ENCODE measurements at regions not wholly inside any gene's neighbourhood (a gene's known extent, or its start where the extent isn't known, plus 50 kb on each side); places are given as distances from the start of the nearest gene placed in this dataset.

DNA sequence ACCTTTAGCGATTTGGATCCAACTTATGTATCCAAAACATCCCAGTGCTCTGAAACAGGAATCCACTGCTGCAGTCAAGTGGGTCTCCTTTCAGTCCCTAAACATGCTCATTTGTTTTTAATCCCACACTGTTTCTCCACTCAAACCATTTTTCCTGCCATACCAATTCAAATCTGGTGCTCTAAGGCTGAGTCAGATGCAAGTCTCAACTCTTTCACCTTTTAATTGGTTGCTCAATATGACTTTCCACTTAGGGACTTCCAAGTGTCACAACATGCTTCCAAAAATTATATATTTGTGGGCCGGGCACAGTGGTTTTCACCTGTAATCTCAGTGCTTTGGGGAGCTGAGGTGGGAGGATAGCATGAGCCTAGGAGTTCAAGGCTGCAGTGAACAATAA, 113.4 kb upstream of the TANK start:
- H3K4me1 ChIP-seq (ENCODE audit: control insufficient read depth in 3 of 3, insufficient read depth in 2 of 3, low read depth in 1 of 3, low read length in 2 of 3) = no peaks in the 10 kb centered on the region
- H3K27me3 ChIP-seq (ENCODE audit: control insufficient read depth in 3 of 3, insufficient read depth in 3 of 3, low read length in 3 of 3) = peaks cover 0 to 4% (median 3%) of the 10 kb centered on the region in 3 donors
- FAIRE-seq (no peak), DNase-seq (no peak)
- 86 to 92% (median 89%) methylated on average over 2 of the region's 2 CpGs for WGBS, 3 donors
- H3K4me3 ChIP-seq (ENCODE audit: low read depth in 1 of 3, low read length in 3 of 3) = no peak overlapping the region
- H3K9me3 ChIP-seq (ENCODE audit: control insufficient read depth in 2 of 2, insufficient read depth in 1 of 2, low read depth in 1 of 2, low read length in 1 of 2) = no peaks in the 10 kb centered on the region
- H3K36me3 ChIP-seq (ENCODE audit: control insufficient read depth in 3 of 3, insufficient read depth in 2 of 3, low read depth in 1 of 3, low read length in 3 of 3) = no peaks in the 10 kb centered on the region
- no peak overlapping the region for H3K27ac ChIP-seq (ENCODE audit: low read depth in 1 of 3, low read length in 2 of 3)

DNA sequence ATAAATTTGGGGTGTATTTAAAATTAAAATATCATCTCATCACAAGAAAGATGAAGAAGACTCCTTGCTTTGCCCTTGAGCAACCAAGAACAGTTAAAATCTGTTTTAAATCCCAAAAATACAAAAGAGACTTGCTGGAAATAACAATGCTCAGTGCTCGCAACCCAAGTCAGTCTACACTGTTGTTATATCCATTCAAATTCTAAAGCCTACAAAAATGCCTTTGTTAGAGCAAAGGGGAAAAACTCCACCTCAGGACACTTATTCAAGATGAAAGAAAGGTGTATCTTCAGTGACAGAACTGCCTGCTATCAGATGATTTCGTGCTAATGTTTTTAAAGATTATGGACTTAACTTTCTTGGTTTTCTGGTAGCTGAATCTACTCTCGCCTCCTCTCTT, 111.9 kb upstream of the TANK start:
- H3K36me3 ChIP-seq (ENCODE audit: control insufficient read depth in 3 of 3, insufficient read depth in 2 of 3, low read depth in 1 of 3, low read length in 3 of 3) = no peaks in the 10 kb centered on the region
- H3K4me1 ChIP-seq (ENCODE audit: control insufficient read depth in 3 of 3, insufficient read depth in 2 of 3, low read depth in 1 of 3, low read length in 2 of 3) = no peaks in the 10 kb centered on the region
- no peaks in the 10 kb centered on the region for H3K9me3 ChIP-seq (ENCODE audit: control insufficient read depth in 2 of 2, insufficient read depth in 1 of 2, low read depth in 1 of 2, low read length in 1 of 2)
- no peak overlapping the region for H3K27ac ChIP-seq (ENCODE audit: low read depth in 1 of 3, low read length in 2 of 3)
- FAIRE-seq (no peak), DNase-seq (no peak)
- H3K4me3 ChIP-seq (ENCODE audit: low read depth in 1 of 3, low read length in 3 of 3) = no peak overlapping the region
- H3K27me3 ChIP-seq (ENCODE audit: control insufficient read depth in 3 of 3, insufficient read depth in 3 of 3, low read length in 3 of 3) = peaks cover 0 to 4% (median 3%) of the 10 kb centered on the region in 3 donors
- 59 to 64% (median 60%) methylated on average over 3 of the region's 3 CpGs for WGBS, 3 donors

GRCh38 chr2:161049559-161049958, 110.7 kb upstream of the TANK start:
- FAIRE-seq (no peak), DNase-seq (no peak)
- WGBS, 3 donors = 81 to 96% (median 88%) methylated on average over 1 of the region's 1 CpG
- no peaks in the 10 kb centered on the region for H3K9me3 ChIP-seq (ENCODE audit: control insufficient read depth in 2 of 2, insufficient read depth in 1 of 2, low read depth in 1 of 2, low read length in 1 of 2)
- no peaks in the 10 kb centered on the region for H3K4me1 ChIP-seq (ENCODE audit: control insufficient read depth in 3 of 3, insufficient read depth in 2 of 3, low read depth in 1 of 3, low read length in 2 of 3)
- H3K27ac ChIP-seq (ENCODE audit: low read depth in 1 of 3, low read length in 2 of 3) = no peak overlapping the region
- H3K36me3 ChIP-seq (ENCODE audit: control insufficient read depth in 3 of 3, insufficient read depth in 2 of 3, low read depth in 1 of 3, low read length in 3 of 3) = no peaks in the 10 kb centered on the region
- peaks cover 0 to 4% (median 0%) of the 10 kb centered on the region in 3 donors for H3K27me3 ChIP-seq (ENCODE audit: control insufficient read depth in 3 of 3, insufficient read depth in 3 of 3, low read length in 3 of 3)
- H3K4me3 ChIP-seq (ENCODE audit: low read depth in 1 of 3, low read length in 3 of 3) = no peak overlapping the region

- 60 to 75% (median 73%) methylated on average over 1 of the region's 1 CpG for WGBS, 3 donors
- DNase-seq (no peak), FAIRE-seq (no peak)
- H3K4me3 ChIP-seq (ENCODE audit: low read depth in 1 of 3, low read length in 3 of 3) = no peak overlapping the region
- H3K36me3 ChIP-seq (ENCODE audit: control insufficient read depth in 3 of 3, insufficient read depth in 2 of 3, low read depth in 1 of 3, low read length in 3 of 3) = no peaks in the 10 kb centered on the region
- peaks cover 0 to 4% (median 0%) of the 10 kb centered on the region in 3 donors for H3K27me3 ChIP-seq (ENCODE audit: control insufficient read depth in 3 of 3, insufficient read depth in 3 of 3, low read length in 3 of 3)
- H3K4me1 ChIP-seq (ENCODE audit: control insufficient read depth in 3 of 3, insufficient read depth in 2 of 3, low read depth in 1 of 3, low read length in 2 of 3) = no peaks in the 10 kb centered on the region
- no peaks in the 10 kb centered on the region for H3K9me3 ChIP-seq (ENCODE audit: control insufficient read depth in 2 of 2, insufficient read depth in 1 of 2, low read depth in 1 of 2, low read length in 1 of 2)
- H3K27ac ChIP-seq (ENCODE audit: low read depth in 1 of 3, low read length in 2 of 3) = no peak overlapping the region
Measured at GRCh38 chr2:161052214-161052613, 108.0 kb upstream of the TANK start.

GRCh38 chr2:161055289-161055688, 104.9 kb upstream of the TANK start:
- no peaks in the 10 kb centered on the region for H3K9me3 ChIP-seq (ENCODE audit: control insufficient read depth in 2 of 2, insufficient read depth in 1 of 2, low read depth in 1 of 2, low read length in 1 of 2)
- H3K36me3 ChIP-seq (ENCODE audit: control insufficient read depth in 3 of 3, insufficient read depth in 2 of 3, low read depth in 1 of 3, low read length in 3 of 3) = no peaks in the 10 kb centered on the region
- H3K4me3 ChIP-seq (ENCODE audit: low read depth in 1 of 3, low read length in 3 of 3) = no peak overlapping the region
- H3K27me3 ChIP-seq (ENCODE audit: control insufficient read depth in 3 of 3, insufficient read depth in 3 of 3, low read length in 3 of 3) = no peaks in the 10 kb centered on the region
- no peak overlapping the region for H3K27ac ChIP-seq (ENCODE audit: low read depth in 1 of 3, low read length in 2 of 3)
- DNase-seq = no peak
- H3K4me1 ChIP-seq (ENCODE audit: control insufficient read depth in 3 of 3, insufficient read depth in 2 of 3, low read depth in 1 of 3, low read length in 2 of 3) = no peaks in the 10 kb centered on the region
- FAIRE-seq = no peak

- Histone ChIP-seq H3K4me3 (ENCODE audit: low read depth in 1 of 3, low read length in 3 of 3) (no peak overlapping the region), H3K27ac (ENCODE audit: low read depth in 1 of 3, low read length in 2 of 3) (no peak overlapping the region), H3K9me3 (ENCODE audit: control insufficient read depth in 2 of 2, insufficient read depth in 1 of 2, low read depth in 1 of 2, low read length in 1 of 2) (no peaks in the 10 kb centered on the region), H3K27me3 (ENCODE audit: control insufficient read depth in 3 of 3, insufficient read depth in 3 of 3, low read length in 3 of 3) (no peaks in the 10 kb centered on the region), H3K36me3 (ENCODE audit: control insufficient read depth in 3 of 3, insufficient read depth in 2 of 3, low read depth in 1 of 3, low read length in 3 of 3) (no peaks in the 10 kb centered on the region), H3K4me1 (ENCODE audit: control insufficient read depth in 3 of 3, insufficient read depth in 2 of 3, low read depth in 1 of 3, low read length in 2 of 3) (no peaks in the 10 kb centered on the region)
- FAIRE-seq (no peak), DNase-seq (no peak)
- WGBS, 3 donors = 75 to 92% (median 91%) methylated on average over 1 of the region's 1 CpG
Measured at GRCh38 chr2:161059388-161059787, 100.8 kb upstream of the TANK start.

DNA sequence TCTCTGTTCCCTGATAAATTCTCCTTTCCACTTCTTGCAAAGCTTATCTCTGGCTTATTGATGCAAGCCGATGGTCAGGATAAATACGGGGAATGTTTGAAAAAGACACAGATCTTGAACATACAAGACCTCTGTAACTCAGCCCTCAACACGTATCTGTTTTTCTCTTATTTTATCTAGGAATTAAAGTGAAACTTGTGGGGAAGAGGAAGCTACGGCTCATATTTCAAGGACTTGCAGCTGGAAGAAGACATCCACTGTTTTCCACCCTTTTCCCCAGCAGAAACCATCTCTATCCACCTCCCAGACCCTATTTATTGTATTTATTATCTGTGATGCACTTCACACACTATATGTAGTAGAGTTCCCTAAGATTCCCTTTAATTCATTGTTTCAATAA, 98.4 kb upstream of the TANK start:
- Histone ChIP-seq H3K4me3 (ENCODE audit: low read depth in 1 of 3, low read length in 3 of 3) (no peak overlapping the region), H3K9me3 (ENCODE audit: control insufficient read depth in 2 of 2, insufficient read depth in 1 of 2, low read depth in 1 of 2, low read length in 1 of 2) (no peaks in the 10 kb centered on the region), H3K27ac (ENCODE audit: low read depth in 1 of 3, low read length in 2 of 3) (no peak overlapping the region), H3K4me1 (ENCODE audit: control insufficient read depth in 3 of 3, insufficient read depth in 2 of 3, low read depth in 1 of 3, low read length in 2 of 3) (no peaks in the 10 kb centered on the region), H3K36me3 (ENCODE audit: control insufficient read depth in 3 of 3, insufficient read depth in 2 of 3, low read depth in 1 of 3, low read length in 3 of 3) (no peaks in the 10 kb centered on the region), H3K27me3 (ENCODE audit: control insufficient read depth in 3 of 3, insufficient read depth in 3 of 3, low read length in 3 of 3) (peaks cover 0 to 2% (median 0%) of the 10 kb centered on the region in 3 donors)
- no peak for DNase-seq
- FAIRE-seq = no peak
- WGBS, 3 donors = 66 to 84% (median 74%) methylated on average over 4 of the region's 4 CpGs

- H3K27ac ChIP-seq (ENCODE audit: low read depth in 1 of 3, low read length in 2 of 3) = no peak overlapping the region
- H3K4me3 ChIP-seq (ENCODE audit: low read depth in 1 of 3, low read length in 3 of 3) = no peak overlapping the region
- 38% methylated on average over 8 of the region's 8 CpGs for WGBS, 3 donors
- peaks cover 0 to 2% (median 0%) of the 10 kb centered on the region in 3 donors for H3K27me3 ChIP-seq (ENCODE audit: control insufficient read depth in 3 of 3, insufficient read depth in 3 of 3, low read length in 3 of 3)
- H3K4me1 ChIP-seq (ENCODE audit: control insufficient read depth in 3 of 3, insufficient read depth in 2 of 3, low read depth in 1 of 3, low read length in 2 of 3) = no peaks in the 10 kb centered on the region
- DNase-seq (peak; percentile 69 to 77), FAIRE-seq (no peak)
- H3K9me3 ChIP-seq (ENCODE audit: control insufficient read depth in 2 of 2, insufficient read depth in 1 of 2, low read depth in 1 of 2, low read length in 1 of 2) = no peaks in the 10 kb centered on the region
- no peaks in the 10 kb centered on the region for H3K36me3 ChIP-seq (ENCODE audit: control insufficient read depth in 3 of 3, insufficient read depth in 2 of 3, low read depth in 1 of 3, low read length in 3 of 3)
Measured at GRCh38 chr2:161063157-161063945, 96.9 kb upstream of the TANK start.

- H3K9me3 ChIP-seq (ENCODE audit: control insufficient read depth in 2 of 2, insufficient read depth in 1 of 2, low read depth in 1 of 2, low read length in 1 of 2) = no peaks in the 10 kb centered on the region
- H3K4me3 ChIP-seq (ENCODE audit: low read depth in 1 of 3, low read length in 3 of 3) = no peak overlapping the region
- FAIRE-seq = no peak
- peaks cover 0 to 2% (median 0%) of the 10 kb centered on the region in 3 donors for H3K27me3 ChIP-seq (ENCODE audit: control insufficient read depth in 3 of 3, insufficient read depth in 3 of 3, low read length in 3 of 3)
- no peaks in the 10 kb centered on the region for H3K36me3 ChIP-seq (ENCODE audit: control insufficient read depth in 3 of 3, insufficient read depth in 2 of 3, low read depth in 1 of 3, low read length in 3 of 3)
- no peak overlapping the region for H3K27ac ChIP-seq (ENCODE audit: low read depth in 1 of 3, low read length in 2 of 3)
- no peaks in the 10 kb centered on the region for H3K4me1 ChIP-seq (ENCODE audit: control insufficient read depth in 3 of 3, insufficient read depth in 2 of 3, low read depth in 1 of 3, low read length in 2 of 3)
- no peak for DNase-seq
- WGBS, 3 donors = 4 to 16% (median 15%) methylated on average over 2 of the region's 2 CpGs
Measured at GRCh38 chr2:161063946-161064306, 96.3 kb upstream of the TANK start.
